ENCODE measurements at regions not wholly inside any gene's neighbourhood (a gene's known extent, or its start where the extent isn't known, plus 50 kb on each side); places are given as distances from the start of the nearest gene placed in this dataset.
"Not testable (repeated sequence)": the region's sequence is repeated elsewhere in the genome, so short reads cannot be mapped to it uniquely, and the experiment has no call there.

GRCh38 chr10:25831080-25831479, 102.9 kb upstream of the MYO3A start:
- no peak overlapping the region for H3K27ac ChIP-seq
- TF ChIP-seq EP300 (IDR thresholded peaks at IDR 0.05) (no peak), CTCF (IDR thresholded peaks at IDR 0.05) (no peak), POLR2AphosphoS5 (IDR thresholded peaks at IDR 0.05) (no peak), POLR2A (IDR thresholded peaks at IDR 0.05) (no peak)
- DNase-seq, result no peak
- H3K9me3 ChIP-seq, result no peaks in the 10 kb centered on the region
- no peak overlapping the region for H3K4me3 ChIP-seq
- 62 to 86% (median 84%) methylated on average over 1 of the region's 1 CpG for WGBS, 5 donors
- no peaks in the 10 kb centered on the region for H3K36me3 ChIP-seq
- intact Hi-C loops (cut with DNase I; ENCODE audit: low total_unique reads), result no loop called here
- H3K27me3 ChIP-seq, result peaks cover 0 to 3% (median 0%) of the 10 kb centered on the region in 3 donors
- H3K4me1 ChIP-seq, result no peaks in the 10 kb centered on the region

- H3K4me1 ChIP-seq, result no peaks in the 10 kb centered on the region
- no peaks in the 10 kb centered on the region for H3K27me3 ChIP-seq
- H3K9me3 ChIP-seq, result peaks cover 0 to 4% (median 0%) of the 10 kb centered on the region in 4 donors
- no peak overlapping the region for H3K4me3 ChIP-seq
- no peak overlapping the region for H3K27ac ChIP-seq
- H3K36me3 ChIP-seq, result no peaks in the 10 kb centered on the region
- no peak for TF ChIP-seq POLR2AphosphoS5 (IDR thresholded peaks at IDR 0.05)
- no peak for TF ChIP-seq CTCF (IDR thresholded peaks at IDR 0.05)
- WGBS, 5 donors, result 73 to 86% (median 78%) methylated on average over 3 of the region's 3 CpGs
- no peak for DNase-seq
- intact Hi-C loops (cut with DNase I; ENCODE audit: low total_unique reads), result no loop called here
Measured at GRCh38 chr10:25839683-25840082, 94.3 kb upstream of the MYO3A start.

- H3K4me1 ChIP-seq; H3K27me3 ChIP-seq; DNase-seq; H3K9me3 ChIP-seq; H3K27ac ChIP-seq; intact Hi-C loops (cut with DNase I; ENCODE audit: low total_unique reads); H3K36me3 ChIP-seq; H3K4me3 ChIP-seq: not testable (repeated sequence)
- WGBS, 5 donors, result 93 to 98% (median 97%) methylated on average over 3 of the region's 3 CpGs
Measured at GRCh38 chr10:25840875-25841274, 93.2 kb upstream of the MYO3A start.

- Histone ChIP-seq H3K36me3 (no peaks in the 10 kb centered on the region), H3K9me3 (peaks cover 0 to 4% (median 0%) of the 10 kb centered on the region in 4 donors), H3K27me3 (no peaks in the 10 kb centered on the region), H3K4me3 (no peak overlapping the region), H3K27ac (no peak overlapping the region), H3K4me1 (no peaks in the 10 kb centered on the region)
- intact Hi-C loops (cut with DNase I; ENCODE audit: low total_unique reads), result no loop called here
- no peak for DNase-seq
- no peak for TF ChIP-seq POLR2A (IDR thresholded peaks at IDR 0.05)
- no peak for TF ChIP-seq POLR2AphosphoS5 (IDR thresholded peaks at IDR 0.05)
- no peak for TF ChIP-seq CTCF (IDR thresholded peaks at IDR 0.05)
- TF ChIP-seq EP300 (IDR thresholded peaks at IDR 0.05), result no peak
- WGBS, 5 donors, result 67 to 84% (median 77%) methylated on average over 6 of the region's 6 CpGs
Measured at GRCh38 chr10:25842146-25842545, 91.9 kb upstream of the MYO3A start.

- peaks cover 0 to 4% (median 0%) of the 10 kb centered on the region in 4 donors for H3K9me3 ChIP-seq
- DNase-seq, result no peak
- H3K36me3 ChIP-seq, result no peaks in the 10 kb centered on the region
- no peak overlapping the region for H3K4me3 ChIP-seq
- 62 to 75% (median 72%) methylated on average over 10 of the region's 10 CpGs for WGBS, 5 donors
- no peaks in the 10 kb centered on the region for H3K27me3 ChIP-seq
- intact Hi-C loops (cut with DNase I; ENCODE audit: low total_unique reads), result no loop called here
- TF ChIP-seq EP300 (IDR thresholded peaks at IDR 0.05), result no peak
- TF ChIP-seq CTCF (IDR thresholded peaks at IDR 0.05), result no peak
- no peak for TF ChIP-seq POLR2A (IDR thresholded peaks at IDR 0.05)
- TF ChIP-seq POLR2AphosphoS5 (IDR thresholded peaks at IDR 0.05), result no peak
- H3K27ac ChIP-seq, result no peak overlapping the region
- no peaks in the 10 kb centered on the region for H3K4me1 ChIP-seq
Measured at GRCh38 chr10:25843551-25844170, 90.4 kb upstream of the MYO3A start.

GRCh38 chr10:25844716-25845115, 89.3 kb upstream of the MYO3A start:
- WGBS, 5 donors, result 66 to 86% (median 80%) methylated on average over 2 of the region's 2 CpGs
- H3K4me1 ChIP-seq; H3K27ac ChIP-seq; intact Hi-C loops (cut with DNase I; ENCODE audit: low total_unique reads); DNase-seq; H3K27me3 ChIP-seq; H3K4me3 ChIP-seq; H3K36me3 ChIP-seq; H3K9me3 ChIP-seq: not testable (repeated sequence)

Data from stomach (tissue), 8 donors.